ENCODE measurements at regions not wholly inside any gene's neighbourhood (a gene's known extent, or its start where the extent isn't known, plus 50 kb on each side); places are given as distances from the start of the nearest gene placed in this dataset.

DNA sequence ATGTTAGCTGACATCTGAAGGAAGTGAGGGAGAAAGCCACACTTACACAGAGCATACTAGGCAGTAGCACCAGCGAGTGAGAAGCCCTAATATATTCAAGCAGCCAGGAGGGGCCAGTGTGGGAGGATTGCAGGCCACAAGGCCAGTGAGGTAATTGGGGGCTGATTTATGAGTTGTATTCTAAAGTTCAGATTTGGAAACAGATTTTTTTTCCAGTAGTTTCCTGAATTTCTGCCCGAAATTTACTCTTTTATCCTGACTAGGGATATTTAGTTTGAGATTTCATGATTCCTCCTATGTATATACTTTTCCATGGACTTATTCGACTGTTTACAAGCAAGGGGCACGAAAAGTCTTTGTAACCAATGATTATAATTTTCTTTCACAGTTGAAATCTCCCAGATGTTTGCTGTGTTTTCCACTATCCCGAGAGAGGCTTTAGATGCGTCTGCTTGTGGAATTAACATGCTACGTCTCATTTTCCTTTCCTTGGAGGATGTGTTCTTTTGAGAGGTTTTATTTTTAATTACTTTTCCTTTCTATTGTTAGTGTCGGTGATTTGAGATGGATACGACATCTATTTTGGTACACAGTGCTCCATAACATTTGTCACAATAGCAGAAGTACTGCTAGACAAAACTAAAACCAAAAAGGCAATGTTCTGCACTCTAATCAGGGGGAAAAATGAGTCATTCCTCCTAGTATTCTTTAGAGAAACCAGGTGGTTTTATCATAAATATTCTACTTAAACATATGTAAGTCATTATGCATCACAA is 356.3 kb upstream of the HSF2 start:
- no peak overlapping the region for H3K4me3 ChIP-seq (ENCODE audit: low read depth, low read length)

DNA sequence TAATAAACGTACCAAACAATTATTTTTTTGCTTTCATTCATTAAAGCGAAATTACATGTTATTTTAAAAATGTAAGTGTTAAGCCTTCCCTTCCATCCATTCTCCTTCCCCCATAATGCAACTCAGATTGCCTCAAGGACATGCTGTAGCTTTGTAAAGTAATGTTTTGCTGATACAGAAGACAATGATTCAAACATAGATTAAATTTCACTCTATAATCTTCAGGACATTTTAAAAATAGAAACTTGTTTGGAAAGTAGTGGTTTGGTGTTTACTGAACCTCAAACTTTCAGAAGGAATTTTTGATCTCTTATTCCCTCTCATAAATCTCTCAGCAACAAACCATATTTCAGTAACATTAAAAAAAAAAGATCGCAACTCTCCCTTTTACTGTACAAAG is 350.9 kb upstream of the HSF2 start:
- peak overlapping the region; percentile 14 for H3K4me3 ChIP-seq (ENCODE audit: low read depth, low read length)
- TF ChIP-seq, protein P1, sequence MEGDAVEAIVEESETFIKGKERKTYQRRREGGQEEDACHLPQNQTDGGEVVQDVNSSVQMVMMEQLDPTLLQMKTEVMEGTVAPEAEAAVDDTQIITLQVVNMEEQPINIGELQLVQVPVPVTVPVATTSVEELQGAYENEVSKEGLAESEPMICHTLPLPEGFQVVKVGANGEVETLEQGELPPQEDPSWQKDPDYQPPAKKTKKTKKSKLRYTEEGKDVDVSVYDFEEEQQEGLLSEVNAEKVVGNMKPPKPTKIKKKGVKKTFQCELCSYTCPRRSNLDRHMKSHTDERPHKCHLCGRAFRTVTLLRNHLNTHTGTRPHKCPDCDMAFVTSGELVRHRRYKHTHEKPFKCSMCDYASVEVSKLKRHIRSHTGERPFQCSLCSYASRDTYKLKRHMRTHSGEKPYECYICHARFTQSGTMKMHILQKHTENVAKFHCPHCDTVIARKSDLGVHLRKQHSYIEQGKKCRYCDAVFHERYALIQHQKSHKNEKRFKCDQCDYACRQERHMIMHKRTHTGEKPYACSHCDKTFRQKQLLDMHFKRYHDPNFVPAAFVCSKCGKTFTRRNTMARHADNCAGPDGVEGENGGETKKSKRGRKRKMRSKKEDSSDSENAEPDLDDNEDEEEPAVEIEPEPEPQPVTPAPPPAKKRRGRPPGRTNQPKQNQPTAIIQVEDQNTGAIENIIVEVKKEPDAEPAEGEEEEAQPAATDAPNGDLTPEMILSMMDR (IDR thresholded peaks at IDR 0.05; ENCODE audit: low read depth, low read length): no peak

More for the DNA sequence above, 356.3 kb upstream of the HSF2 start:
- TF ChIP-seq, protein P1 (IDR thresholded peaks at IDR 0.05; ENCODE audit: low read depth, low read length): no peak

DNA sequence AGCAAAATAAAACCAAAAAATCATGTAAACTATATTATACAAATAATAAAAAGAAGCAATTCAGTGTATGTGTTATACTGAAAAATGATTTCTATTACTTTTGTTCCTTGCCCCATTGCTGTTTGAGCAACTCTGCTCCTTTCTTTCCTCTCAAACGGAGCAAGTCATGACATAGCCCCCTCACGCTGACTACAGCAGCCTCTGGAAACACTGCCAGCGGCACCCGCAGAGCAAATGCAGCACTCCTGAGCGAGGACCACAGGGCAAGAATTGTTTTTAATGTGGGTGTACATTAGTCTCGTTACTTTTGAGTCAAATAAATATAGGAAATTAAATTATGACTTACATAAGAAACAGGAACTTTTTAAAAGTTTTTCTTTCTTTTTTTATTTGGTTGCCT is 350.1 kb upstream of the HSF2 start:
- TF ChIP-seq, protein P1 (IDR thresholded peaks at IDR 0.05; ENCODE audit: low read depth, low read length): no peak
- no peak overlapping the region; the same call in 1 of the 2 replicates for H3K4me3 ChIP-seq (ENCODE audit: low read depth, low read length)

DNA sequence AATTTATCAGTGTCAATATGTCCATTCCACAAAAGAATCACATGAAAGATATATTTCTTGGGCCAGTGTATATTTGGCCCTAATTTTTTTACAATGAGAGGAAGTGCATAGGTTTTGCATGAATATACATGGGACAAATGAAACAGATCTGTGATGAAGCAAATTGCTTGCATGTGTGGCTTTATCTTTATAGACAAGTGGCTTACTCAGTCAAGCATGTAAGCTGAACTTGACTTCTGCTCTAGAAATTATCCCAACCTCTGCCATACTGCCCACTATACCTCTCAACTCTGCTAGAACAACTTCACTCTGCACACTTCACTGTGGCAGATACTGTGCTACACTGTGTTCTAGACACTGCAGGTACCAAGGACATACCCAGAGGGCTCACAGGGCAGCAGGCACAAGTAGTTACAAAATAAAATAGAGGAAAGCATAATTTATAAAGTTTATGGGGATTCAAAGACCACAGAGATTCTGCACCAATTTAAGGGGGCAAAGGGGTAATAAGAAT is 349.2 kb upstream of the HSF2 start:
- TF ChIP-seq, protein P1 (IDR thresholded peaks at IDR 0.05; ENCODE audit: low read depth, low read length): no peak
- no peak overlapping the region for H3K4me3 ChIP-seq (ENCODE audit: low read depth, low read length)

DNA sequence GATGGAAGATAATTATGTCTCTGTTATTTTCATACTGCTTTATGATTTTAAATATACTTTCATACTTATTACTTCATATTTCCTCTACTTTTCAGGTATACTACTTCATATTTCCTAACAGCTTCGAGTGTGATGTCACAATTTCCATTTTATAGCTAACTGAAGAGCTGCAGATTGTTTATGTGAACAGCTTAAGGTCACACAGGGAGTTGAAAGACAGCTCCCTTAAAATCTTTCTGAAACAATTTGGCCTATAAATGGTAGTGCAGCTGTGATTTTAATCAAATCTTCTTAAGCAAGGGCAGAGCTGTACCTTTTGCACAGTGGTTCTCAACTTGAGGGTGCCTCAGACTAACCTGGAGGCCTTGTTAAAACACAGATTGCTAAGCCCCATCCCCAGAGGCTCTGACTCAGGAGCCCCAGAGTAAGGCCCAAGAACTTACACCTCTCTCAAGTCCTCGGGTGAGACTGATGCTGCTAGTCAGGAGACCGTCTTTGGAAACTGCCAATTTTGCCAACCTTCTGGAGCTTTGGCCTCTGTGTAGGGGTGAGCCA is 347.0 kb upstream of the HSF2 start:
- TF ChIP-seq, protein P1 (IDR thresholded peaks at IDR 0.05; ENCODE audit: low read depth, low read length): no peak
- H3K4me3 ChIP-seq (ENCODE audit: low read depth, low read length): no peak overlapping the region

DNA sequence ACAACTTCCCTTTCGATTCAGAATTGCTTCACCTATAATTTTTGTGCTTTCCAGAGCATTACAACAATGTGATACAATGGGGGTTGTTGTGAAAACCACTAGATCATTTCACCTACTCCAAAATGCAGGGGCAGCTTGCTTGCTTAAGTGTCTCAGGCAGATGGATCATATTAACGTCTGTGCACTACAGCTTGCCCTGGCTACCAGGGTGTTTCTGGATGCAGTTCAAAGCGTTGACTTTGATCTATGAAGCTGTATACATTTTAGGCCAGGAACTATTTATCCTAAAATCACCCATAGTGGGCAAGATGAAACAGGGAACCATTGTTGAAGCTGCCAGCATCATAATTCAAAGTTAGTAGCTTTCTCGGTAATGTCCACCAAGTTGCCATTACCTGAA is 339.5 kb upstream of the HSF2 start:
- no peak overlapping the region for H3K4me3 ChIP-seq (ENCODE audit: low read depth, low read length)
- TF ChIP-seq, protein P1 (IDR thresholded peaks at IDR 0.05; ENCODE audit: low read depth, low read length): no peak

DNA sequence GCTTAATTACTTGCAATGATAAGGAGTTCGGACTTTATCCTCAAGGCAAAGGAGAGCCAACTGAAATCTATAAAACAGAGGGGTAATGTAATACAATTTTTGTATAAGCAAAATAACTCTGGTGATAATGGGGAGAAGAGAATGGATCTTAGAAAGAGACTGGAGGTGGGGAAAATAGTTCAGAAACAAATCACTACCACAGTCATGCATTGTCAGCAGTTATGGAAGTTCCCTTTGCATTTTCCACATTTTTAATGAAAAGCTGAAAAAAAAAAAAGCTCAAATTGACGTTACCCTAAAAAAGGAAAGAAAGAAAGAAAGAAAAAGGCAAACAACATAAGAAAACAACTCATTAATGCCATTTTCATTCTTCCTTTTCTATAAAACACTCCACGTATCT is 337.6 kb upstream of the HSF2 start:
- no peak overlapping the region for H3K4me3 ChIP-seq (ENCODE audit: low read depth, low read length)
- TF ChIP-seq, protein P1 (IDR thresholded peaks at IDR 0.05; ENCODE audit: low read depth, low read length): no peak

All from WI38 (cell line).